GM18520 (cell line): ENCODE measurements at regions not wholly inside any gene's neighbourhood (a gene's known extent, or its start where the extent isn't known, plus 50 kb on each side); places are given as distances from the start of the nearest gene placed in this dataset.

Experiments used
- ATAC-seq: cut with Tn5 transposase; IDR thresholded peaks from one replicate; pipeline ENCODE4 v1.9.1; 2021; ENCODE audit not compliant: unreplicated experiment

GRCh38 chr4:100849319-100849718, 331.5 kb upstream of the EMCN start:
- ATAC-seq = no peak

- ATAC-seq = peak; percentile 71
Observed at GRCh38 chr4:100848841-100849240, 331.0 kb upstream of the EMCN start.

GRCh38 chr4:100843910-100844309, 326.1 kb upstream of the EMCN start:
- ATAC-seq = peak; percentile 89

- no peak for ATAC-seq
Observed at GRCh38 chr4:100842856-100843255, 325.0 kb upstream of the EMCN start.

- ATAC-seq = no peak
Observed at GRCh38 chr4:100841911-100842310, 324.1 kb upstream of the EMCN start.

- ATAC-seq = no peak
Observed at GRCh38 chr4:100839712-100840111, 321.9 kb upstream of the EMCN start.

GRCh38 chr4:100838286-100838685, 320.5 kb upstream of the EMCN start:
- no peak for ATAC-seq

- ATAC-seq = no peak
Observed at GRCh38 chr4:100836929-100837328, 319.1 kb upstream of the EMCN start.

GRCh38 chr4:100834616-100835015, 316.8 kb upstream of the EMCN start:
- no peak for ATAC-seq

GRCh38 chr4:100833906-100834305, 316.1 kb upstream of the EMCN start:
- no peak for ATAC-seq

GRCh38 chr4:100828986-100829685, 311.3 kb upstream of the EMCN start:
- no peak for ATAC-seq

GRCh38 chr4:100828364-100828763, 310.5 kb upstream of the EMCN start:
- no peak for ATAC-seq

GRCh38 chr4:100827756-100828155, 309.9 kb upstream of the EMCN start:
- no peak for ATAC-seq

GRCh38 chr4:100826808-100827548, 309.2 kb upstream of the EMCN start:
- no peak for ATAC-seq

- ATAC-seq = no peak
Observed at GRCh38 chr4:100826067-100826466, 308.2 kb upstream of the EMCN start.

GRCh38 chr4:100823993-100824323, 306.1 kb upstream of the EMCN start:
- ATAC-seq = no peak

- peak; percentile 64 for ATAC-seq
Observed at GRCh38 chr4:100823066-100823992, 305.5 kb upstream of the EMCN start.

GRCh38 chr4:100820249-100820648, 302.4 kb upstream of the EMCN start:
- no peak for ATAC-seq

- ATAC-seq = no peak
Observed at GRCh38 chr4:100819505-100819904, 301.7 kb upstream of the EMCN start.

GRCh38 chr4:100816436-100817045, 298.7 kb upstream of the EMCN start:
- no peak for ATAC-seq

- ATAC-seq = no peak
Observed at GRCh38 chr4:100811046-100811445, 293.2 kb upstream of the EMCN start.
